Activated CD4-positive, alpha-beta T cell treated with anti-CD3 and anti-CD28 coated beads, Interleukin-2, amount 50 U/mL, for 48 hours (primary cell): ENCODE measurements at regions not wholly inside any gene's neighbourhood (a gene's known extent, or its start where the extent isn't known, plus 50 kb on each side); places are given as distances from the start of the nearest gene placed in this dataset.
A peak's percentile ranks its signal among the peaks of the same experiment; 100 is the strongest.

Source experiments
- DNase-seq, 2 experiments: peaks; one replicate each; pipeline ENCODE4 v3.0.0-alpha.2; 2020

DNA sequence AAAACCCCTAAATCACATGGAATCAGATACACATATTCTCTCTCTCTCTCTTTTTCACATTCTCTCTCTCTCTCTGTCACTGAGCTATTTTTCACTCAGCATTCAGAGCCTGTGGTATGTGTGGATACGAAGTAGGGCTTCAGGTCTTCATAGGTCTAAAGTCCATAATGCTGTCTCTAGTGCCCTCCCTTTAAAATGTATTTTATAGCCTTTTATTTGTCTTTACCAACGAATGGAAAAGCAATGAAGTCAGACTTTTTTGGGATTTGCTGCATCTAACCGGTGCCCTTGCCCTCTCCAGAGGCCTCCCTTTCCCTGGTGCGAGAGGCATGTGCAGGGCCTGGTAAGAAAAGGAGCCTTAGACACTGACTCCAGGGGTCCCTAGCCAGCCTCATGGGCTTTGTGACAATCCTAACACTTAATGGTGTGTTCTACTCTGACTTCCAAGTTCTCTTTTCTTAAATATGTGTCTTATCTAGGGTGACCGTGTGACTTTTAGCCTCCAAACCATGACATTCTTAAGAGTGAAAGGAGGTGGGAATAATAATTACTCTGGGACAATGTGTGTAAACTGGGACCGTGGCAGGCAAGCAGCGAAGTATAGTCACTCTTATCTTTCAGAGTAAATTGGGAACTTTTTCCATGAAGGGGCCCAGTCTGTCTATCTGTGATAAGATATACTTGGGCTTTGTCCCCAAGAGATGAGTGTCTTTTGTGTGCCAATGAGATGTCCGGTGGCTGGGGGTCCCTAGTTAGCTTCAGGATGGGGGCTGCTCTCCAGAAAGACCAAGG, 101.1 kb downstream of the B3GNT2 start:
- DNase-seq, result no peak

DNA sequence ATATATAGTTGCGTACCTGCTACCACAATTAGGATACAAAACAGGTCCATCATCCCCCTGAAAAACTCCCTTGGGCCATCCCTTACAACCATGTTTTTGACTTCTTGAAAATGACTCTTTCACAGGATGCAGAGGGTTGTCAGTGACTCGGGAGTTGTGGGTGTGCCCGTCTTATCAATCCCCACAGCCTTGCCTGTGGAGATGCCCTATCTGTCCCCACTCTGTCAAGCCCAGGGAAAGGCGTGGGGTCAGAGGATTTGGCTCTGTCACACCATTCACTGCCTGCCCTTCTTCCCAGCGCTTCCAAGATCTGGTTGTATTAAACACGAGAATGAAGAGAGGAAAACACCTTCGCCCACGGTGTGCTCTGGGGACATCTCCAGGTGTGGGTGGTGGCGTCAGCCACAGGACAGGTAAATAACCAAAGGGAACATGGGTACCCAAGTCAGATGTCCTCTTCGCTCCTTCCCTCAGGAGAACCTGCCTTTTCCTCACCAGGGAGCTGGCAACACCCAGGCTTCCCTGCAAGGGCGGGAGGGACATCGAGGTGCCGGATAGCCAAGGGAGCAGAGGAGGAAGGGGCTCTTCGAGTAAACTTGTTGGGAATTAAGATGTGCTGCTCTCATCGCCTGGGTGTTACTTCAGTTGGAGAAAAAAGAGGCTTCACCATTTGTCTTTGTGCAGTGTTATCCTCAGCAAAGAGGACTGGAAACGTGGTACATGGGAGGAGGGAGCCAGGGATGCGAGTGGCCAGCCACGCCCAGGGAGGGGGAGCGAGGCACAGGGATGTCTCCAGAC, 100.3 kb downstream of the B3GNT2 start:
- DNase-seq, result no peak

DNA sequence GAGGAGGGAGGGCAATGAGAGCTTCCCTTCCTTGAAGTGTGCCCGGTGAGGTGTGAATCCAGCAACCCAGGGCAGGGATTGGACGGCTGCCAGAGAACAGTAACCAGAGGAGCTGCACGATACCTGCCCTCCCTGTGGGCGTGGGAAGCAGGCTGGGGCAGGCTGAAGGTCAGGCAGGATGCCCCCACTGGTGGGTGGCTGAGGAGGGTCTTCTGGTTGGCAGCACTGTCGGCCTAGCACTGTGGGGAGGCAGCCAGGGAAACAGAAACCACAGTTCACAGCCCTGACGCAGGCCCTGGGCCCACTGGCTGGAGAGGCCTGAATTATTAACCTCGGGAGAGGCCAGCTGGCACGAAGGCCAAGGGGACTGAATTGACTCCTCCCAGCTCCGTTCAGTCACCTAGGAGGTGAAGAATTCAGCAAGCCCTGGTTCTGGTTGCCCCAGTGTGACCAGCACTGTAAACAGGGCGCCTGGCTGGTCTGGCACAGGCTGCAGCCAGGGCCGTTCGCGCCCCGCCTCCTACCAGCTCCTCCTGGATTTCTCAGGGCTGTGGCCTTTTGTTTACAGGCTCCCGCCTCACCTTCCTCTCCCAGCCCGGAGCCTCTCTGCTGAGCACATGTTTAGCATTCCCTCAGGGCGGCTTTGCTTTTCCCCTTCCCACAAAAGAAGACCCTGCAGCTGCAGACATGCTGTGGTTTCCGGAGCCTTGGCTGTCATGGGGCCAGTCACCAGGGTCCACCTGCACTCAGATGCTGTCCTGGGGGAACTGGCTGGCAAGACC, 97.8 kb downstream of the B3GNT2 start:
- no peak for DNase-seq

DNA sequence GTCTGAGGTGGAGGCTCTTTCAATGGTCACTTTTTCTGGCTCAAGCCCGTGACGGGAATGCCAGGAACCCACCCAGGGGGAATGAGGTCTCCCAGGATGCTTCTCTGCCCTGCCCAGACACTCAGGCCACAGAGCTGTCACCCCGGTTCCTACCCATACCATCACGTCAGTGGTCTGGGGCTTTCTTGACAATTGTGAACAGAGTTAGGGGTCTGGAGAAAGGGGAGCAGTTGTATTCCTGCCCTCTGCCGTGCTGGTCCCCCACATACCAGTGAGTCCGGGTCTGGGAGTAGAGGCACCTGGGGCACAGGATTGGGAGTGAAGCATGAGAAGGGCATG, 97.2 kb downstream of the B3GNT2 start:
- no peak for DNase-seq

DNA sequence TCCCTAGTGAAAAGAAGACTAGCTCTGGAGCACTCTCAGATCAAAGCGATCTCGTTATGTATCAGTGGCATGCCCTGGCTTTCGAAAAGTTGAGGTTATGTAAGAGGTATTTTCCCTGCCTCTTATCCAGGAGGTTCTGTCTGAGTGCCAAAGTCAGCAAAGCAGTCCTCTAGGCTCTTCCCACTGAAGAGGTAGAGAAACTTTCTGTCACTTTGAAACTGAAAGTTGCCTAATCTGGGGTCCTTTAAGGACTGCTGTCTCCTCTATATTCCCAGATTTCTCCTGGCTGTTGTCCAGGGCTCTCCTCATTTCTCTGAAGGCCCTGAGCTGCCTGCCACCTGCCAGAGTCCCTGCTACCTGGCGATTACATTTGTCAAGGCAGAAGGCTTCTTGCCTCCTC, 96.3 kb downstream of the B3GNT2 start:
- DNase-seq, result no peak

DNA sequence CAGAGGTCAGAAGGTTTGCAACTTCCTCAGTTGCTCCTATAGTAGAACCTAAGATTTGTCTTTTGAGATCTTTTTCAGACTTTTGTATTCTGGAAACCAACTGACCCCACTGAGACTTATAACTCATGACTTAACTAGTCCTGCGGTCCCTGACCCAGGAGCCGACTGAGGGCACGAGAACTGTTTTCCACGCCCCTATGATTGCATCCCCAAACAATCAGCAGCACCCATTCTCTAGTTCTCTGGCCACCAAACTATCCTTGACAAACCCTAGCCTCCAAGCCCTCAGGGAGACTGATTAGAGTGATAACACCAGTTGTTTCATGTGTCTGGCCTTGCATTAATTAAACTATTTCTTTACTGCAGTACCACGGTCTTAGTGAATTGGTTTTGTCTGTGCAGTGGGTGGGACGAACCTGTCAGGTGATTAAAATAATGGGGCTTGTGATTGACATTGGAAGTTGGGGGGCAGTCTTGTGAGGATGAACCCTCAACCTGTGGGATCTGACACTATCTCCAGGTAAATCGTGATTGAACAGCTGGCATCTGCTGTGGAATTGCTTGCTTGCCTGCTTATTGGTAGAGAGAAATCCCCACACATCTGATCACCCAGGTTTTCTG, 95.7 kb downstream of the B3GNT2 start:
- DNase-seq, result no peak

DNA sequence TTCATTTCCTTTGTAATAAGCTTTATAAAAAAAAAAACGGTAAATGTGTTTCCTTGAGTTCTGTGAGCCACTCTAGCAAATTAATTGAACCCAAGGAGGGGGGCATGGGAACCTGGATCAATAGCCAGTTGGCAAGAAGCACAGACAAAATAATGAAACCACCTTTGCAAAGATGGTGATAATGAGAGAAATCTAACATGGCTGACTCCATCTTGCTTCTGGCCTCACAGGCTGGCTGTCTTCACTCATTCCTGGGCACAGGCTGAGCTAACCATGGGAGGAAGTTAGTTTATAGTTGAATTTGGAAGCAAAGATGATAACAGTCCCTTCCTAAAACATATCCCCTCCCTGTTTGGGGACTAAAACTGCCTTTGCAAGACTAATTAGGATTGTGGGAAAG, 95.1 kb downstream of the B3GNT2 start:
- DNase-seq, result no peak

DNA sequence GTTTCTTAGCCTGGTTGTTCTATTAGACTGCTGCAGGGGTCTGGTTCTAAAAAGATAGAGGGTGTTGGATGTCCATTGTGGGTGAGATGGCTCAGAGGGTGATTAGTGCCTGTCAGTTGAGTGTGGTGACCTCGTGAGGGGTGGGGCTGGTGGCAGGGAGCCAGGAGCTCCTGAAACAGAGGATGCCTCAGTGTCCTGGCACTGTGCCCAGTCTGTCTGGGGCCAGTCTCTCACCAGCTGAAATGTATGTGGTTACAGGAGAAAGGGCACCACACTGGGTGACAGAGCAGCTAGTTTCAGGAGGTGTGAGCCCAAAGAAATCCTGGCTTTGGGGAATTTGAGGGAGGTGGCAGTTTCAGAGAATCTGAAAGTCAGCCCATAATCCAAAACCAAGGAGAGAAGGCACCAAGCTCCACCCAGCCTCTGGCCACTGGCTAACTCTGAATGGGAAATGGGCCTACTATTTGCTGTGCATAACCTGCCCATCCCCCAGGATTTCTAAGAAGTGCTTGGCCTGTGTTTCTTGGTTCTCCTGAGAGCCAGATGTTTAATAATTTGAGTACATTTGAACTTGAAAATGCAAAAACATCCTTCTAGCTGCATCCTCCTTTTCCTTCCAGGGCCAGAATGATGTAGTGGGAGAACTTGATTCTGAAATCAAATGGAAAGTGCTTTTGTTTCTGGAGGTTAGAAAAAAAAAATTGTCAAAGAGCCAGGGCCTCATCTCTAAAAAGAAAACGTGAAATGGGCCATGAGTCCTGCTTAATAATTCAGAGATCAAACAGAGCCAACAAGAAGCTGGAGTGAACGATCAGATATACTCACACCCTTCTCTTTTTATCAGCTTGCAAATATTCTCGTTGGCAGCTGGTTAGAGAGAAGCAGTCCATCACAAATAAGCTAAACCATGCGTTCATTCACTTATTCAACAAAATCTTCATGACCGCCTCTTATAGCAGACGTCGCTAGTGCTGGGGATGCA, 92.3 kb downstream of the B3GNT2 start:
- peak; percentile 56 to 66 for DNase-seq

DNA sequence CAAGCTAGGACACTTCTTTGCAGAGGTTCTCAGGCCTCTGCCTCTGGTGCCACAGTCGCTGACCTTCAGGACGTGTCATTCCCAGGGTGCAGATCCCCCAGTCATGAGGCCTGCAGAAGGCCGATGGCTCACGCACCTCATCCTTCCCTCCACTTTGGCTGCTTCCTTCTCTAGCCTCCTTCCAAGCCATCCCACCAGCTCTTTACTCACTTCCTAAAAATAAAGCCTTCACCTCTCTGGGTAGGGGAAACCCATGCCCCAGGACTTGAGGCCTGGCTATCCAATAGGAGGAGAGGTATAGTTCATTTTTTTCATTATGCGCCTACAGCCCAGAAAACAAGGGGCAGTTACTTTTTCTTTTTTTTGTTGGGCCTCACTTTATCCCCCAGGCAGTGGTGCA, 91.4 kb downstream of the B3GNT2 start:
- no peak for DNase-seq

DNA sequence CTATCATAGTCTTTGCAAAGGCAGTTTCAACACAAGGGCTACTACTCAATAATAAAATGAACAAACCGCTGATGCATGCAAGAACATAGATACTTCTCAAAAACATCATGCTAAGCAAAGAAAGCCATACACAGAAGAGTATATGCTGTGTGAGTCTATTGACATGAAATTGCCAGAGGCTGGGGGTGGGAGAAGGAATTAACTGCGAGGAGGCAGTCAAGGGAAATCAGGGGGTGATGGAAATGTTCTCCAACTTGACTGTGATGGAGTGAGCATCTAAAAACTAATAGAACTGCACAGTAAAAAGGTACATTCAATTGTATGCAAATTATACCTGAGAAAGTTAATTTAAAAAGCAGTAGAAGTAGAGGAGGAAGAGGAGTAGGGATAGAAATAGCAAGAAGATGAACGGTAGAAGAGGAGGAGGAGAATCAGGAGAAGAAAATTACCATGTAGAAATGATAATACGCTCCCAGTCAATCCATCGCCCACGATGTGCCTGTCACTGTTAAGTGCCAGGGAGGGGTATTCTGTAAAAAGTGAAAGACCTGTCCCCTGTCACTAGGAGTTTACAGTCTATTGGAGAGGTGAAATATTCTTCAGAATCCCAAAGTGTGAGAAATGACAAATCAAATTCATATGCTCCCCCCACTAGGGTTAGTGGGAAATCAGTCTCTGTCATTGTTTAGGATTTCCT, 90.3 kb downstream of the B3GNT2 start:
- DNase-seq, result no peak

DNA sequence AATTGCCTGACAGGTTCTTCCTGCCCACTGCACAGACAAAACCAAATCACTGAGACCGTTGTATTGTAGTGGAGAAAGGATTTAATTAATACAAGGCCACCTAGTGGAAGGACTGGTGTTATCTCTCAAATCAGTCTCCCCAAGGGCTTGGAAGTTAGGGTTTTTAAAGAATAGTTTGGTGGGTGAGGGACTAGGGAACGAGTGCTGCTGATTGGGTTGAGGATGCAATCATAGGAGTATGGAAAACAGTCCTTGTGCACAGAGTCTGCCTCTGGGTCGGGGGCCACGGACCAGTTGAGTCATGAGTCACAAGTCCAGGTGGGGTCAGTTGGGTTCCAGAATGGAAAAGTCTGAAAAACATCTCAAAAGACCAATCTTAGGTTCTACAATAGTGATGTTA, 89.1 kb downstream of the B3GNT2 start:
- DNase-seq, result no peak

DNA sequence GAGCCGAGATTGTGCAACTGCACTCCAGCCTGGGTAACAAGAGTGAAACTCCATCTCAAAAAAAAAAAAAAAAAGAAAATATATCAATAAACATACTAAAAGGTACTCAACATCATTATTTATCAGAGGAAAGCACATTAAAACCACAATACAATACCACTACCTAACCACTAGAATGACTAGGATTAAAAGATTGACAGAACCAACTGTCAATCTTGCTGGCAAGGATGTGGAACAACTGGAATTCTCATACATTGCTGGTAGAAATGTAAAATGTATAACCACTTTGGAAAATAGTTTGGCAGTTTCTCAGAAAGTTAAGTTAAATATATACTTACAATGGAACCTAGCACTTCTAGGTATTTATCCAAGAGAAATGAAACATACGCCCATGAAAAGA, 88.6 kb downstream of the B3GNT2 start:
- DNase-seq, result no peak

DNA sequence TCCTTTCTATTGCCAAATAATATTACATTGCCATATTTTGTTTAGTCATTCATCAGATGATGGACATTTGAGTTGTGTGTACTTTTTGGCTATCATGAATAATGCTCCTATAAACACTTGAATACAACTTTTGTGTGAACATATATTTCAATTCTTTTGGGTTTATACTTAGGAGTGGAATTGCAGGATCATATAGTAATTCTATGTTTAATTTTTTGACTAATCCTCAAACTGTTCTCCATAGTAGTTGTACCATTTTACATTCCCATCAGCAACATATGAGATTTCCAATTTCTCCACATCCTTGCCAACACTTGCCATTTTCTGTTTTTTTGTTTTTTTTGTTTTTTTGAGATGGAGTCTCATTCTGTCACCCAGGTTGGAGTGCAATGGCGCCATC, 87.2 kb downstream of the B3GNT2 start:
- DNase-seq, result no peak

DNA sequence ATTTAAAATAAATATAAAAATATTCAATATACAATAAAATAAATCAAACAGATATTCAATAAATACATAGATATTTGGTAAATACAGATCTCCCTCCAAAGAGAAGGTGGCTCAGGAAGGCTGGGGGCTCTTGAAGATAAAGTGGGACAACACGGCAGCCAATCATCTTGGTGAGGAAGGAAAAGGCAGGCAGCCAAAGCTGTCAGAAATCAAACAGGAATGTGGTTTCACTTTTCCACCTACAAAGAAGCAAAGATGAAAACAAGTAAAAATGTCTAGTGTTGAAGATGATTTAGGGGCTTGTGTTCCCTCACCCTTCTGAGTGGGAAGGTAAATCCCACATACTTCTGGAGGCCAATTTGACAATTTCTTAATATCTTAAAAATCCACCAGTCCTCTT, 85.7 kb downstream of the B3GNT2 start:
- DNase-seq, result no peak

DNA sequence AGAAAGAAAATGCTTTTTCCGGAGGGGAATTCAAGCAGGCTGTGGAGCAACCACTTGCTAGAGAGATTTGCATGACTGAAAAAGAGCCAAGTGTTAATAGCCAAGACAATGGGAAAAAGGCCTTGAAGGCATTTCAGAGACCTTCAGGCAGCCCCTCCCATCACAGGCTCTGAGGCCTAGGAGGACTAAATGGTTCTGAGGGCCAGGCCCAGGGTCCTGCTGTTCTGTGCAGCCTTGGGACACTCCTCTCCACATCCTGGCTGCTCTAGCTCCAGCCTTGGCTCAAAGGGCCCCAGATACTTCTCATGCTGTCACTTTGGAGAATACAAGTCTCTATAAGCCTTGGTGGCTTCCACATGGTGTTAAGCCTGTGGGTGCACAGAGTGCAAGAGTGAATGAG, 81.8 kb downstream of the B3GNT2 start:
- no peak for DNase-seq
